Omental fat pad (tissue), 3 donors: ENCODE measurements at regions not wholly inside any gene's neighbourhood (a gene's known extent, or its start where the extent isn't known, plus 50 kb on each side); places are given as distances from the start of the nearest gene placed in this dataset. TPM values are rescaled to one million over a fixed set of nuclear protein-coding genes. Genes with fewer than 3 reads are reported as not detected.

Experiments used
- ATAC-seq: fragments of 150-250 bp; one replicate; pipeline ENCODE4 v1.9.1; 2016; ENCODE audit warnings: mild to moderate bottlenecking, moderate library complexity; ENCODE audit not compliant: low FRiP score
- DNase-seq: peaks from one replicate; pipeline ENCODE4 v3.0.0-alpha.2; 2019; ENCODE audit warnings: low spot score
- CTCF ChIP-seq, 3 donors: fragments of 450-650 bp; IDR thresholded peaks; one replicate each; pipeline ENCODE4 v1.5.1; 2016 to 2017; ENCODE audit warnings: antibody characterized with exemption in 3 of 3, mild to moderate bottlenecking in 3 of 3, moderate library complexity in 2 of 3
- small RNA-seq: library from RNA; depleted of rRNA; stranded (forward); fragments of <200 nt; gene quantifications from one replicate; pipeline ENCODE3, GENCODE V24; 2016

DNA sequence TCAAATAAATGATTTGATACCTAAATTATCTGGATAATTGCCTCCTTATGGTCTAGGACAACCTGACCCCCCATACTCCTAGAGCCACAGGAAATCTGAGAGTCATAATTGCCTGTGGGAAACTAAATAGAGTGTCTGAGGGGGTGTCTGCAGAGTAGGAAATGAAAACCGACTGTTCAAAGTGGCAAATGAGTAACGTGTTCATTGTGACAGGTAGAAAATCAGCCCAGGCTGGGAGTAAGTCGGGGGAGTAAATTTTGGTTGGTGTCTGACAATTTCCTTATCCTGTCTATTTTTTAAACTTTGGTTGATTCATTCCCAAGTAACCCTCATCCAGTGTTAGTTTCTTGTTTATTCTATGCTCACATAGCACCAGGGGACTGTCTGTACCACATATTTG, 51.6 kb upstream of the HOXC13 start:
- no peak for ATAC-seq
- TF ChIP-seq CTCF (IDR thresholded peaks at IDR 0.05), result no peak
- no peak for DNase-seq

DNA sequence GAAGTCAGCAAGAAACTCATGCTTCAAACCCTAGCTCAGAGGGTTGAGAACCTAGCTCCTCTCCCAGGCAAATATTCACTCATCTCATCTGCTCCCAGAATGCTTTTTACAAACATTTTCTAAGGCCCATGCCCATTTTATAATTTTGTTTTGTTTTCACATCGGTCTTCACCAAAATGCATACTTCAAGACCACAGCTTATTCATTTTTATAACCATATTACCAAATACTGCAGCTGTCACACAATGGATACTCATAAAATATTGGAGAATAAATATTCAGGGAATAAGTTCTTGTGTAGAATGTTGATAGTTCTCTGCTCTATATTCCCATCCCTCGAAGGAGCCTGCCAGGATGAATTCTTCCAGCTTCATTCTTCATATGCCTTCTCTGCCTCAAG, 50.8 kb upstream of the HOXC13 start:
- no peak for DNase-seq
- no peak for ATAC-seq
- TF ChIP-seq CTCF (IDR thresholded peaks at IDR 0.05), result no peak

Small RNA genes lying in the stretch of these regions (small RNA-seq; reads per million reads assigned to genes)
- not detected for gene RN7SKP289
